ENCODE measurements at regions not wholly inside any gene's neighbourhood (a gene's known extent, or its start where the extent isn't known, plus 50 kb on each side); places are given as distances from the start of the nearest gene placed in this dataset.
"Not testable (repeated sequence)": the region's sequence is repeated elsewhere in the genome, so short reads cannot be mapped to it uniquely, and the experiment has no call there.

DNA sequence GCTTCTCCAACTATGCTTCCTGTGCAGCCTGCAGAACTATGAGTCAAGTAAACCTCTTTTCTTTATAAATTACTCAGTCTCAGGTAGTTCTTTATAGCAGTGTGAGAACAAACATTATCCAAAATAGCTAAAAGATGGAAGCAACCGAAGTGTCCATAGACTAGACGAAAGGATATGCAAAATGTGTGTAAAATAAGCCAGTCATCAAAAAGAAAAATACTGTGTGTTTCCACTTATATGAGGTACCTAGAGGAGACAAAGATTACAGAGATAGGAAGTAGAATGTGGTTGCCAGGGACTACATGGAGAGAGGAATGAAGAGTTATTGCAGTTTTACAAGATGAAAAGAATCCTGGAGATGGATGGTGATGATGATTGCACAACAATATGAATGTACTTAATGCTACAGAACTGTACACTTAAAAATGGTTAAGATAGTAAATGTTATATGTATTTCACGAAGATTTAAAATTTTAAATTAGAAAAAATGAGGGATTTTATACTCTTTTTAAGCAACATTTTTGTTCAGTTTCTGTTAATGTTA lies 99.3 kb upstream of the FN1 start:
- TF ChIP-seq, protein P1, sequence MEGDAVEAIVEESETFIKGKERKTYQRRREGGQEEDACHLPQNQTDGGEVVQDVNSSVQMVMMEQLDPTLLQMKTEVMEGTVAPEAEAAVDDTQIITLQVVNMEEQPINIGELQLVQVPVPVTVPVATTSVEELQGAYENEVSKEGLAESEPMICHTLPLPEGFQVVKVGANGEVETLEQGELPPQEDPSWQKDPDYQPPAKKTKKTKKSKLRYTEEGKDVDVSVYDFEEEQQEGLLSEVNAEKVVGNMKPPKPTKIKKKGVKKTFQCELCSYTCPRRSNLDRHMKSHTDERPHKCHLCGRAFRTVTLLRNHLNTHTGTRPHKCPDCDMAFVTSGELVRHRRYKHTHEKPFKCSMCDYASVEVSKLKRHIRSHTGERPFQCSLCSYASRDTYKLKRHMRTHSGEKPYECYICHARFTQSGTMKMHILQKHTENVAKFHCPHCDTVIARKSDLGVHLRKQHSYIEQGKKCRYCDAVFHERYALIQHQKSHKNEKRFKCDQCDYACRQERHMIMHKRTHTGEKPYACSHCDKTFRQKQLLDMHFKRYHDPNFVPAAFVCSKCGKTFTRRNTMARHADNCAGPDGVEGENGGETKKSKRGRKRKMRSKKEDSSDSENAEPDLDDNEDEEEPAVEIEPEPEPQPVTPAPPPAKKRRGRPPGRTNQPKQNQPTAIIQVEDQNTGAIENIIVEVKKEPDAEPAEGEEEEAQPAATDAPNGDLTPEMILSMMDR (IDR thresholded peaks at IDR 0.05; ENCODE audit: borderline replicate concordance, insufficient read depth, low read depth, low read length), result no peak
- H3K4me3 ChIP-seq (ENCODE audit: low read depth, low read length), result no peak overlapping the region

DNA sequence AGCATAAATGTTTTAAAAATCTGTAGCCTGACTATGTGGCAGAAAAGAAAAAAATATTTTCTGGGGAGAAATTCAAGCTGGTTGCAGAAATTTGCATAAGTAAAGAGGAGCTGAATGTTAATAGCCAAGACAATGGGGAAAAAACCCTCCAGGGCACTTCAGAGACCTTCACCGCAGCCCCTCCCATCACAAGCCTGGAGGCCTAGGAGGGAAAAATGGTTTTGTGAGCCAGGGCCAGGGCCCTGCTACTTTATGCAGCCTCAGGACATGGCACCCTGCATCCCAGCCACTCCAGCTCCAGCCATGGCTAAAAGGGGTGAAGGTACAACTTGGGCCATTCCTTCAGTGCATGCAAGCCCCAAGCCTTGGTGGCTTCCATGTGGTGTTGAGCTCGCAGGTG lies 97.8 kb upstream of the FN1 start:
- not testable (repeated sequence) for H3K4me3 ChIP-seq (ENCODE audit: low read depth, low read length)

DNA sequence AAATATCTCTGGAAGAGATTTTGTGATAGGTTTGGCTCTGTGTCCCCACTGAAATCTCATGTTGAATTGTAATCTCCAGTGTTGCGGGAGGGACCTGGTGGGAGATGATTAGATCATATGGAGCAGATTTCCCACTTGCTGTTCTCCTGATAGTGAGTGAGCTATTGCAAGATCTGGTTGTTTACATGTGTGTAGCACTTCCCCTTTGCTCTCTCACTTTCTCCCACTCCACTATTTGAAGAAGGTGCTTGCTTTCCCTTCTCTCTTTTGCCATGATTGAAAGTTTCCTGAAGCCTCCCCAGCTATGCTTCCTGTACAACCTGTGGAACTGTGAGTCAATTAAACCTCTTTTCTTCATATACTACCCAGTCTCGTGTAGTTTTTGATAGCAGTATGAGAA lies 97.0 kb upstream of the FN1 start:
- TF ChIP-seq, protein P1 (IDR thresholded peaks at IDR 0.05; ENCODE audit: borderline replicate concordance, insufficient read depth, low read depth, low read length), result no peak
- no peak overlapping the region for H3K4me3 ChIP-seq (ENCODE audit: low read depth, low read length)

DNA sequence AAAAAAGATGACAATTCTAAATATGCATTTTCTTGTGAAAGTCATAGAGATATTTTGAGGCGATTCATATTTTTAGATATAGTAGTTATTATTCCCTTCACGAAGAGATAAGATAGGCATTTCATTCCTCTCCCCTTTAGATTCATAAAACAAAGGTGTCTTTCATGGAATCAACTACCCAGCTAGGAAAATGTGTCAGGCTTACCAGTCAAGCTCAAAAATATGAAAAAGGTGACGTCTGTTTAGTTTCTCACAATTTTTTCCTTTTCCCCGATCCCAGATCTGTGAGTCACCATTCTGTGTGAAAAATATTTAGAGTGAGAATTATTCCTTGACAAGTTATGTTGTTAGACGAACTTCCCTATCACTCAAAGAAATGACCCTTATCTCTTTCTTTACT lies 95.4 kb upstream of the FN1 start:
- H3K4me3 ChIP-seq (ENCODE audit: low read depth, low read length), result no peak overlapping the region
- TF ChIP-seq, protein P1 (IDR thresholded peaks at IDR 0.05; ENCODE audit: borderline replicate concordance, insufficient read depth, low read depth, low read length), result no peak

DNA sequence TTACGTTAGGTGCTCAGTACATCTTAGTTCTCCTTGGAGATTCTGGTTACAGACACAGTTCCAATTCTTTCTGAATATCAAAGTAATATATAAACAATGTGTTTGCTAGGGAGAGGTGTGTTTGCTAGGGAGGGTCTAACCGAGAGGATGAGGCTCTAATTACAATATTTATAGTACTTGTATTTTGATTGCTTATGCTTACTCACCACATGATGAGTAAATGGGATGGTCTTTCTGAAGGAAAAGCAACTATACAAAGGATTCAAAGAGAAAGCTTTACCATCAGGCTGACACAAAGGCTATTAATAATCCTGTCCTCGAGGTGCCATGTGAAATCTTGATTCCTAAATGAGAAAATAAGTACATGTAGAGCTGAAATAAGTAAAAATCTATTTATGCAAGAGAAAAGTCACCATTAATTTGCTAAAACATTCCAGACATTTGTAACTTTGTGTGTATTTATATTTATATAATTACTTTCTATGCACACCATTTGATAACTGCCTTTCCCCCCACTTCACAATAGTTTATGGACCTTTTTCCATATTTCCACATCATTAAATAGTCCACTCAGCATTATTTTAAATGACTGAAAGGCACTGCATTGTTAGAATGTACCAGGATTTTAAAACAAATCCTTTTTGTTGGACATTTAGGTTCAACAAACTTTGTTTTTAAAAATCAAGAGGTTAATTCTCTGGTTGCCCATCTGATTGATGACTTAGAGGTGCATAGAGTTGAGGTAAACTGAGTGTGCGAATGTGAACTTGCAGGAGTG lies 94.5 kb upstream of the FN1 start:
- TF ChIP-seq, protein P1 (IDR thresholded peaks at IDR 0.05; ENCODE audit: borderline replicate concordance, insufficient read depth, low read depth, low read length), result no peak
- H3K4me3 ChIP-seq (ENCODE audit: low read depth, low read length), result no peak overlapping the region

DNA sequence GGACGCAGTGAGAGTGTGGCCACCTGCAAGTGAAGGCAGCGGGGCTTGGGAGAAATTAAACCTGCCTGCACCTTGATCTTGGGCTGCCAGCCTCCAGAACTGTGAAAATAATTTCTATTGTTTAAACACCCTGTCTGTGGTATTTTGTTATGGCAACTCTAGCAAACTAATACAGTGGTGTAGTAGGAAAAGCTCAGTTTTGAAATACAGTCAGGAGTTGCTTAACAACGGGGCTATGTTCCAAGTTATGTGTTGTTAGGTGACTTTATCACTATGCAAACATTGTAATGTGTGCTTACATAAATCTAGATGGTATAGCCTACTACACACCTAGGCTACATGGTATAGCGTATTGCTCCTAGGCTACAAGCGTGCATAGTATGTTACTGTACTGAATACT lies 93.4 kb upstream of the FN1 start:
- TF ChIP-seq, protein P1 (IDR thresholded peaks at IDR 0.05; ENCODE audit: borderline replicate concordance, insufficient read depth, low read depth, low read length), result no peak
- H3K4me3 ChIP-seq (ENCODE audit: low read depth, low read length), result no peak overlapping the region

DNA sequence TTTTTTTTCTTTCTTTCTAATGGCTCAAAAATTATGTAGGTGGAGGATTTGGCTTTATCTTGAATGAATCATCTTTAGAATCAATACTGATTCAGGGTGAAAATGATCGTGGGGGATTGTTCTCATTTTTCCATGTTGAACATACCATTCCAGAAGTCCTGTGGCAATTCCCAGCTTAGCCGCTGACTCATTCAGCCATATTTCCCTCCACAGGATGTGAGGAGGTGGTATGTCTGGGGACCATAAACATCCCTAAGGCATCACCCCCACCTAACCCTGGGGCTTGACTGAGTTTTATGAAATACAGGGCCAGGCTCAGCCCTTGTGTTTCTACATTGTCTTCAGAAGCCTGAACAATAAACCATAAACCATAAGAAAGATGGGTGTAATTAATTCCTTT lies 92.7 kb upstream of the FN1 start:
- TF ChIP-seq, protein P1 (IDR thresholded peaks at IDR 0.05; ENCODE audit: borderline replicate concordance, insufficient read depth, low read depth, low read length), result no peak
- H3K4me3 ChIP-seq (ENCODE audit: low read depth, low read length), result no peak overlapping the region
